Upper lobe of left lung (tissue), 4 donors: ENCODE measurements at regions not wholly inside any gene's neighbourhood (a gene's known extent, or its start where the extent isn't known, plus 50 kb on each side); places are given as distances from the start of the nearest gene placed in this dataset.
A peak's percentile ranks its signal among the peaks of the same experiment; 100 is the strongest.

Experiments
- CTCF ChIP-seq, 6 experiments: fragments of 450-650 bp in 4 of 6; fragments of 200-600 bp in 2 of 6; sonication (generic) in 2 of 6; IDR thresholded peaks; one replicate each; pipeline ENCODE4 v1.5.1; 2016 to 2019; ENCODE audit warnings: antibody characterized with exemption in 6 of 6
- POLR2AphosphoS5 ChIP-seq, 2 donors: sonication (generic); formaldehyde crosslinking; IDR thresholded peaks; one replicate each; pipeline ENCODE4 v1.5.1; 2017; ENCODE audit warnings: antibody characterized with exemption in 2 of 2

GRCh38 chr14:34931206-34931605, 51.6 kb upstream of the SRP54 start:
- peak in 1 of 2 donors; percentile 40 for TF ChIP-seq POLR2AphosphoS5 (IDR thresholded peaks at IDR 0.05)
- TF ChIP-seq CTCF (IDR thresholded peaks at IDR 0.05) = no peak
